HG03064 (cell line): ENCODE measurements at regions not wholly inside any gene's neighbourhood (a gene's known extent, or its start where the extent isn't known, plus 50 kb on each side); places are given as distances from the start of the nearest gene placed in this dataset.

Experiments used
- ATAC-seq: cut with Tn5 transposase; IDR thresholded peaks from one replicate; pipeline ENCODE4 v1.9.1; 2021; ENCODE audit warnings: low read depth; ENCODE audit not compliant: unreplicated experiment

GRCh38 chr13:50428183-50428877, 413.1 kb downstream of the KCNRG start:
- ATAC-seq, result no peak

GRCh38 chr13:50435011-50435410, 408.5 kb downstream of the DLEU7 start:
- no peak for ATAC-seq

GRCh38 chr13:50437252-50437651, 406.2 kb downstream of the DLEU7 start:
- no peak for ATAC-seq

- no peak for ATAC-seq
Measured at GRCh38 chr13:50438351-50438750, 405.1 kb downstream of the DLEU7 start.

GRCh38 chr13:50441130-50441529, 402.4 kb downstream of the DLEU7 start:
- ATAC-seq, result no peak

- no peak for ATAC-seq
Measured at GRCh38 chr13:50444726-50445125, 398.8 kb downstream of the DLEU7 start.

- ATAC-seq, result no peak
Measured at GRCh38 chr13:50446611-50447010, 396.9 kb downstream of the DLEU7 start.

- ATAC-seq, result no peak
Measured at GRCh38 chr13:50448535-50448998, 394.9 kb downstream of the DLEU7 start.

GRCh38 chr13:50449465-50449864, 394.0 kb downstream of the DLEU7 start:
- ATAC-seq, result no peak

GRCh38 chr13:50450279-50450678, 393.2 kb downstream of the DLEU7 start:
- no peak for ATAC-seq

GRCh38 chr13:50451609-50452008, 391.9 kb downstream of the DLEU7 start:
- ATAC-seq, result no peak

GRCh38 chr13:50452028-50452427, 391.5 kb downstream of the DLEU7 start:
- no peak for ATAC-seq

GRCh38 chr13:50452756-50453155, 390.7 kb downstream of the DLEU7 start:
- ATAC-seq, result no peak

GRCh38 chr13:50453188-50453587, 390.3 kb downstream of the DLEU7 start:
- ATAC-seq, result no peak

GRCh38 chr13:50456111-50456510, 387.4 kb downstream of the DLEU7 start:
- ATAC-seq, result no peak

GRCh38 chr13:50457415-50458393, 385.8 kb downstream of the DLEU7 start:
- ATAC-seq, result no peak

- no peak for ATAC-seq
Measured at GRCh38 chr13:50459046-50459445, 384.4 kb downstream of the DLEU7 start.

- no peak for ATAC-seq
Measured at GRCh38 chr13:50459658-50460057, 383.8 kb downstream of the DLEU7 start.

- ATAC-seq, result no peak
Measured at GRCh38 chr13:50460358-50460757, 383.1 kb downstream of the DLEU7 start.

GRCh38 chr13:50461189-50461588, 382.3 kb downstream of the DLEU7 start:
- no peak for ATAC-seq

- no peak for ATAC-seq
Measured at GRCh38 chr13:50463719-50464118, 379.8 kb downstream of the DLEU7 start.
